SHP77 (cell line): ENCODE measurements at regions not wholly inside any gene's neighbourhood (a gene's known extent, or its start where the extent isn't known, plus 50 kb on each side); places are given as distances from the start of the nearest gene placed in this dataset.

ENCODE experiments used
- DNase-seq, 2 experiments: peaks; one replicate each; lab custom pipeline; 2025; lab: John Stamatoyannopoulos, UW

DNA sequence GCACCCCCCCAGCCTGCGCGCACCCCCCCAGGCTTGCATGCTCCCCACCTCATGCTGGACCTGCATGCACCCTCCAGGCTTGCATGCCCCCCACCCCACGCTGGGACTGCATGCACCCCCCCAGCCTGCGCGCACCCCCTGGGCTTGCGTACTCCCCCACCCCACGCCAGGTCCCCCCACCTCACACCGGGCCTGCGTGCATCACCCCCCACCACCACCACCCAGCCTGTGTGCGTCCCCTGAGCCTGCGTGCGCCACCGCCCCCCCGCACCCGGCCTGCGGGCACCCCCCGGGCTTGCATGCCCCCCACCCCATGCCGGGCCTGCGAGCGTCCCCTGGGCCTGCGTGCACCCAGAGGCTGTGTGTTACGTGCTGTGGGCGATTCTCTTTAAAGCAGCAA is 61.0 kb upstream of the SLCO4A1 start:
- DNase-seq, result no peak

DNA sequence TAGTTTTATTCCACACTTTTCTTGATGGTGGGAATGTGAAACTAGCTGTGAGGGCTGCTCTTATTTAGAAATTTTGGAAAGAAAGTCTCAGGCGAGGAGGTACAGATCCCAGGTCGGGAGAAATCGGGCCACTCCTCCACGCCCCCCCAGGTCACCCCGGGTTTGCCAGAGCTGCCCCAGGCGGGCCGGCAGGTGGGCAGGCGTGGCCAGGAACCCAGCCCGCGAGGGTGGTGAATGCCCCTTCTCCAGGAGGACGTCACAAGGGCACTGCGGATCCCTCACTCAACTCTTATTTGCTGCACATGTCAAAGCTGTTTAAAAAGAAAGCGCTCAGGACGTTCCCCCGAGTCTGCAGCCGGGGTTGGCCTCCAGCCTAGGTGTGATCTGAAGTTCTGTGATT is 60.5 kb upstream of the SLCO4A1 start:
- no peak for DNase-seq

DNA sequence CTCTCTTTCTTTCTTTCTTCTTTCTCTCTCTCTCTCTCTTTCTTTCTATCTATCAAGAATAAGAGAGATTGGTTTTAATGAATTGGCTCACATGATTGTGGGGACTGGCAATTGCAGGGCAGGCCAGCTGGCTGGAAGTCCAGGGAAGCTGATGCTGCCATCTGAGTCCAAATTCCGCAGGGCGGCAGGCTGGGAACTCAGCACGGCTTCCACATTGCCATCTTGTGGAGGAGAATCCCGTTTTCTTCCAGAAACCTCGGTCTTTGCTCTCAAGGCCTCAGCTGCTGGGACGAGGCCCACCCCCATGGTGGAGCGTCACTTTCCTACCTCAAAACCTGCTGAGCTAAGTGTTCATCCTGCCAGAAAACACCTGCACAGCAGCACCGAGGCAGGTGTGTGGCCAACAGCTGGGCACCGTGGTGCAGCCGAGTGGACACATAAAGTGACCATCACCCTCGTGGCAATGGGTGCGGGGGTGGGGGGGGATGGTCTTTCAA is 58.8 kb upstream of the SLCO4A1 start:
- no peak for DNase-seq

DNA sequence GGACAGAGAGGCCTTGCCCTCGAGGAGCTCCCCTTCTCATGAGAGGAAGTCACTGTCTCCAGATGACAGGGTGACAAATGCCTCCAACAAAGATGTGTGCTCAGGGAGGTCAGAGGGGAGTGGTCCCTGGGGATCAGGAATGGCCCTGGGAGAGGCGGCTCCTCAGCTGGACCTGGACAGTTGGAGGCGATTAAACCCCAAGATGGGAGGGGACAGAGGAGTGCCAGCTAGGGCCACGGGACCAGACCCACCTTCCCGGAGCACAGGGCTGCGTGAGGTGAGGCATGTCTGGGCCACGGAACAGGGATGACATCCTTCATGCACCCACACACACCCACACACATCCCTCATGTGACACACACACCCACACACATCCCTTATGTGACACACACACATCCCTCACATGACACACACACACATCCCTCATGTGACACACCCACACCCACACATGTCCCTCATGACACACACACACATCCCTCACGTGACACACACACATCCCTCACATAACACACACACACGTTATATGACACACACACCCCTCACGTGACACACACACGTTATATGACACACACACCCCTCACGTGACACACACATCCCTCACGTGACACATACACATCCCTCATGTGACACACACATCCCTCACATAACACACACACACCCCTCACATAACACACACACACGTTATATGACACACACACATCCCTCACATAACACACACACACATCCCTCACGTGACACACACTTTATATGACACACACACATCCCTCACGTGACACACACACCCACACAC is 57.4 kb upstream of the SLCO4A1 start:
- no peak for DNase-seq

DNA sequence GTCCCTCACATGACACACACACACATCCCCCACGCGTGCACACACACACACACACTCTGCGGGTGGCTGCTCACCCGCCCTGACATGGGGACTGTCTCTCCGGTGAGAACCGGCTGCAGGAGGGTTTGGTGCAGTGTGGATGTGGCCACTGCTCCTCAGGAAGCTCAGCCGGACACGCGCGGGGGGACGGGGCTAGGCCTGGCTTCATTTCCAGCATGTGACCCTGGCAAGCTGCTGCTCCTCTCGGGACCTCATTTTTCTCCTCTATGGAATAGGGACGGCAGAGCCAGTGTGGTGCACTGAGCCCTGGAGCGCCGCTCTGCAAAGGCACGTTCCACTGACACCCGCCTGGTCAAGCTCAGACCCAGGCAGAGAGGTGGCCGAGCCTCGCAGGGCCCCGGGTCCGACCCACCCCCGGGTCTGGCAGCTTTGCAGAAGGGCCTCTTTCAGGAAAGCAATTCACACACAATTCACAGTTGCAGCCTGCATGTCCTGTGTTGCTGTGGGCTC is 56.8 kb upstream of the SLCO4A1 start:
- no peak for DNase-seq

DNA sequence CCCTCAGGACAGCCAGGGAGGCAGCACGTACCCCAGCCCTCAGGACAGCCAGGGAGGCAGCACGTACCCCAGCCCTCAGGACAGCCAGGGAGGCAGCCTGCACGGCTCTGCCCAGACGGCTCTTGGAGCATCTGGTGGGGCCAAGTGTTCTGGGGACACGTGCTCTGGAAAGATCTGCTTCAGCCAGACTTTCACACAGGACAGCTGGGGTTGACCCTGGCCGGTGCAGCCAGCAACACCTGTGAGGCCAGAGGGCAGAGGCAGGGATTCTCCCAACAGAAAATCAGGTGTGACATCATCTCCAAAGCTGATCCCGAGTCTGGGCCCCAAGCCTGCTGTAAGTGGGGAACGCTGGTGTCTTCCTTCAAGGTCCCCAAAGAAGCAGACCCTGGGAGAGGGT is 55.5 kb upstream of the SLCO4A1 start:
- no peak for DNase-seq

DNA sequence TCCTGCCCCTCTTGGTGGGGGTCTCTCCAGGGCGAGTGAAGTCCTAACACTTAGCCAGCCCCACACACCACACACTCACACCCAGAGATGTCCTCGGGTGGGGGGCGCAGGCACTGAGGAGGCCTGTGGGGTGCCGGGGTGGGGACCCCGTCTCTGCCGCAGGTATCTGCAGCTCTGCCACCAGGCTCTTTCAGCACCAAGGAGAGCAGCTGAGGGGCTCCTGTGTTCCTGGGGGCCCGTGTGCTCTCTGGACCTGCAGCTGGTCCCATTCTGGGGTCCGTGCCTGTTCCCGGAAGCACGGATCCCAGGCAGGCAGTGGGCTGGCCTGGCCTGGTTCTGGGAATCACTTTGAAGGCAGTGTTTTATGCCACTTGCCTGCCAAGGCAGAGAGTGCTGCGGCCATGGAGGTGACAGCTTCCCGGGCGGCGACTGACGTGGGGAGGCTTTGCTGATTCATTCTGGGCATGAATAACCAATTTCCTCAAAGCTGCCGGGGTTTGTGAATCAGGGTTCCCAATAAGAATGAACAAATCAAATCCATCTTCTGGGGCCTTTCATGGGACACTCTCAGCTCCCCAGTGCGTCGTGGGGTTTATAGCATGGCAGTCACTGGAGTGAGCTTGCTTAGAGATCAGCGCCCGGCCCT is 54.4 kb upstream of the SLCO4A1 start:
- DNase-seq, result no peak

DNA sequence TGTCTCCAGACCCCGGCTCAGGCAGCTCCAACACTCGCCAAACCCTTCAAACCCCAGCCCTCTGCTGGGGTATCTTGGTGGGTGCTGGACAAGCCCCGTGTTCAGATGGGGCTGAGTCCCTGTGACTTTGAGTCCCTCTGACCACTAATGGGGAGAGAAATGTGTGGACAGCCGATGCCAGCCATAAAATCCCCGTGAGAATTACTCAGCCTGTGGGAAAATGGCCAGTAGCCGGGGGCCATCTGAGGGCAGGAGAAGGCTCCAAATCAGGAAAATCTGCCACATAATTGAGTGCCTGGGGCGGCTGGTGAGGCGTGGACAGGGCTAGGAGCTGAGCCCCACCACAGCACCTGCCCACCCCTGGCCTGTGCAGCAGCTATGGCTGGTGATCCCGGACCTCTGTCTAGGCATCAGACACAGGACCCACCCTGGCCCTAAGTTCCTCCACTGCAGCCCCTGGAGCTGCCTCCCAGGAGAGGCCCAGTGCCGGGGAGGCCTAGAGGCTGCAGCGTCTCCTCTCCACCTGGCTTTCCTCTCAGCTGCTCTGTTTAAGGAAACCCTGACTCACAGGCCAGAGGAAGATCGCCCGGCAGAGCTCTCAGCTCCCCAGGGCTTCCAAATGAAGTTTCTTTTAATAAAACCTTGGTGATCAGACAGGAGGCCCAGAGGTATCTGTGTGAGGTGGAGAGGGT is 53.7 kb upstream of the SLCO4A1 start:
- DNase-seq, result no peak

DNA sequence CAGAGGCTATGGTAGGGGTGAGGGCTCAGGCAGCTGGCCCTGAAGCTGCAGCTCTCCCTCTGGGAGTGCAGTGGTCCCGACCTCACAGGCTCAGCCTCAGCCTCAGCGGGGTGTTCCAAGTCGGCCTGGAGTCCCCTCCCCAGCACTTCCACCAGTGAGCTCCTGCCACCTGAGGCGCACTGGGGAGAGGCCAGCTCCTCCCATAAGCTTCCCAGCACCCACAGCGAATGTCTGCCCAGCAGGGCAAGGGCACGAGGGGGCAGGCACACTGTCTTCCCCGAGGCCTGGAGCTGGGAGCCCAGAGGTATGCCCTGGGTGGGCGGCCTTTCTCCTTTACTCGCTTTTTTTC is 53.2 kb upstream of the SLCO4A1 start:
- DNase-seq, result no peak

DNA sequence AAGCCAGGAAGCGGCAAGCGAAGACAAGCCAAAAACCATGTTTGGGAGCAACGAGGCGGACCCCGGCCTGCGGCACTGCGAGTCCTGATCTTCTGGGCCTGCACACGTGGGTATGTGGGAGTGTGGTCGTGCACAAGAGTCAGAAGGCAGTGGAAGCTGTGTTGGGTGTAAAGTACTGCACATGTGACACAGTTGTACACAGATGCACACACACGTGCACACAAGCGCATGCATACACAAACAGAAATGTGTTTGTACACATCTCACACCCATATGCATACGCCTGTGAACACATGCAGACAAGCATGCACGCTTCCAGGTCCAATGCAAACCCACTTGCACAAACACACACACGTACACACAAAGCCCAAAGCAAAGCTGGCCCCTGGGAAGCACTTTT is 52.6 kb upstream of the SLCO4A1 start:
- DNase-seq, result no peak

DNA sequence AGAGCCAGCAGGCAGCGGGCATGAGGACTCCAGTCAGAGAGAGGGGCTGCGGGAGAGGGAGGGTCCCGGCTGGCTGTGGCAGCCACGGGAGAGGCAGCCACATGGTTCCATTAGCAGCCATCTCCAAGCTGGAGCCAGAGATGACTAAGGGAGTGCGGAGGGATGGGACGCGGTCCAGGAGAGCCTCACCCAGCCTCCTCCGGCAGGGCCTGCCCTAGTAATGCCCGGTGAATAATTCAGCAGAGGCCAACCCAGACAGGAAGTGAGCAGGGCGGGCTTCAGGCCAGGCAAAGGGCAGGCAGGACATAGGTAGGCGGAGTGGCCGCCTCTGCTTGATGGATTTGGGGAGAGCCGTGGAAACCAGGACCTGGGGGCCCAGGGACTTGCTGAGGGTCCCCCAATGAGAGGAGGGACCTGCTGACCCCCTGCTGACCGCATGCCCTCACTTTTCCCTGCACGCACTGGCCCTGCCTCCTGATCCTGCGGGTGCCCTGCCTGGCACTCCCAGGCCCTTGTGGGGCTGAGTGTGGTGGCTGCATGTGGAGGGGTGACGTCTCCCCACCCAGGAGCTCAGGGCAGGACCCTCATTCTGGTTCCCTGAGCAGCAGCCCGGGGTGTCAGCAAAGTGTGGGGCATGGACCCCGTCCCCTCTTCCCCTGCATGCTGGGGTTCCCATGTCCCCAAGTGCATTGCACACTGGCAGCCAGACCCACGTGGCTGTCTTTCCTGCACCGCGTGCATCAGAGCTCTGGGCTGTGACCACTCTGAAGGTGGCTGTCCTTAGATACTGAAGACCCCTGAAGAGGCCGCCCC is 51.8 kb upstream of the SLCO4A1 start:
- DNase-seq, result no peak

DNA sequence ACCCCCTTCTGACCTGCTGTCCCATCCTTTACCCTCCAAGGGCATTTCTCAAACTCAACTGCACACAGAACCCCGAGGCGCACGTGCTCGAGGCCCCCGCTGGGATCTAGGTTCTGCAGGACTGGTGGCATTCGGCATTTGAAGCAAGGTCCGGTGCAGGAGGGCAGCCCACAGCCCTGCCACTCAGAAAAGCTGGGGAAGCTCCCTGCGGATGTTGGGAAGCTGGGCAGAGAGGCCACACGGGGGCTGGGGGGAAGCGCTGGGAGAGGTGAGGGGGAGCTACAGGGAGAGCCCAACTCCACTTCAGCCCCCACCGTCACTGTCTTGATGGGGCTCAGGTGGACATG is 51.2 kb upstream of the SLCO4A1 start:
- DNase-seq, result no peak

DNA sequence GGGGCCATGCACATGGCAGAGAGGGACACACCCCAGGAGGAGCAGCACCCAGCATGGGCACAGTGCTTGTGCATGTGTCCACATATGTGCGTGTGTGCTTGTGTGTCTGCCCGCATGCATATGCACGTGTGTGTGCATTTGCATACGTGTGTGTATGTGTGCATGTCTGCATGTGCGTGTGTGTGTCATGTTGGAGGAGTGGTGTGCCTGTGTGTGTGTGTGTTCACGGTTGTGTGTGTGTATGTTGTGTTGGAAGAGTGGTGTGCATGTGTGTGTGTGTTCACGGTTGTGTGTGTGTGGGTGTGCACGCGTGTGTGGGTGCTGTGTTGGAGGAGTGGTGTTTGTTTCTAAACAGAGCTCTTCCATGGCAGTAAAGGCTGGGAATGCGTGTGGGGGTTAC is 50.7 kb upstream of the SLCO4A1 start:
- no peak for DNase-seq
